ENCODE measurements at regions not wholly inside any gene's neighbourhood (a gene's known extent, or its start where the extent isn't known, plus 50 kb on each side); places are given as distances from the start of the nearest gene placed in this dataset.

GRCh38 chr5:74422030-74422429 is 218.5 kb downstream of the ENC1 start:
- Histone ChIP-seq H3K27ac (peak overlapping the region; percentile 21), H3K4me3 (ENCODE audit: low read depth in 1 of 2, low read length in 1 of 2) (no peak overlapping the region), H3K36me3 (no peaks in the 10 kb centered on the region), H3K4me1 (ENCODE audit: control insufficient read depth in 1 of 2, insufficient read depth in 1 of 2, low read depth in 1 of 2, low read length in 1 of 2) (peaks cover 34 to 44% of the 10 kb centered on the region in 2 experiments), H3K27me3 (no peaks in the 10 kb centered on the region), H3K9me3 (no peaks in the 10 kb centered on the region)
- TF ChIP-seq CTCF (IDR thresholded peaks at IDR 0.05): no peak

- Histone ChIP-seq H3K36me3 (no peaks in the 10 kb centered on the region), H3K4me1 (ENCODE audit: control insufficient read depth in 1 of 2, insufficient read depth in 1 of 2, low read depth in 1 of 2, low read length in 1 of 2) (peaks cover 34 to 44% of the 10 kb centered on the region in 2 experiments), H3K27me3 (no peaks in the 10 kb centered on the region), H3K4me3 (ENCODE audit: low read depth in 1 of 2, low read length in 1 of 2) (no peak overlapping the region), H3K27ac (peak overlapping the region; percentile 21), H3K9me3 (no peaks in the 10 kb centered on the region)
- TF ChIP-seq CTCF (IDR thresholded peaks at IDR 0.05): no peak
Measured at GRCh38 chr5:74421377-74421776, 219.2 kb downstream of the ENC1 start.

- no peak overlapping the region for H3K4me3 ChIP-seq (ENCODE audit: low read depth in 1 of 2, low read length in 1 of 2)
- no peaks in the 10 kb centered on the region for H3K9me3 ChIP-seq
- no peaks in the 10 kb centered on the region for H3K27me3 ChIP-seq
- H3K4me1 ChIP-seq (ENCODE audit: control insufficient read depth in 1 of 2, insufficient read depth in 1 of 2, low read depth in 1 of 2, low read length in 1 of 2): peaks cover 34 to 44% of the 10 kb centered on the region in 2 experiments
- no peaks in the 10 kb centered on the region for H3K36me3 ChIP-seq
- no peak overlapping the region for H3K27ac ChIP-seq
- no peak for TF ChIP-seq CTCF (IDR thresholded peaks at IDR 0.05)
Measured at GRCh38 chr5:74420947-74421346, 219.6 kb downstream of the ENC1 start.

- no peaks in the 10 kb centered on the region for H3K9me3 ChIP-seq
- TF ChIP-seq CTCF (IDR thresholded peaks at IDR 0.05): no peak
- H3K4me1 ChIP-seq (ENCODE audit: control insufficient read depth in 1 of 2, insufficient read depth in 1 of 2, low read depth in 1 of 2, low read length in 1 of 2): peaks cover 32 to 42% of the 10 kb centered on the region in 2 experiments
- no peak overlapping the region for H3K27ac ChIP-seq
- H3K27me3 ChIP-seq: no peaks in the 10 kb centered on the region
- no peak overlapping the region for H3K4me3 ChIP-seq (ENCODE audit: low read depth in 1 of 2, low read length in 1 of 2)
- no peaks in the 10 kb centered on the region for H3K36me3 ChIP-seq
Measured at GRCh38 chr5:74420220-74420619, 220.3 kb downstream of the ENC1 start.

GRCh38 chr5:74419468-74419867 is 221.1 kb downstream of the ENC1 start:
- no peaks in the 10 kb centered on the region for H3K27me3 ChIP-seq
- no peaks in the 10 kb centered on the region for H3K36me3 ChIP-seq
- no peak overlapping the region for H3K4me3 ChIP-seq (ENCODE audit: low read depth in 1 of 2, low read length in 1 of 2)

More at GRCh38 chr5:74419468-74419867, 221.1 kb downstream of the ENC1 start:
- Histone ChIP-seq H3K4me1 (ENCODE audit: control insufficient read depth in 1 of 2, insufficient read depth in 1 of 2, low read depth in 1 of 2, low read length in 1 of 2) (peaks cover 25 to 35% of the 10 kb centered on the region in 2 experiments), H3K9me3 (no peaks in the 10 kb centered on the region), H3K27ac (no peak overlapping the region)
- TF ChIP-seq CTCF (IDR thresholded peaks at IDR 0.05): no peak

All from neutrophil (primary cell).